NCI-H2107 treated with DMSO at 0.1 percent for 48 hours (cell line): ENCODE measurements at regions not wholly inside any gene's neighbourhood (a gene's known extent, or its start where the extent isn't known, plus 50 kb on each side); places are given as distances from the start of the nearest gene placed in this dataset.
"Not testable (repeated sequence)": the region's sequence is repeated elsewhere in the genome, so short reads cannot be mapped to it uniquely, and the experiment has no call there.

ENCODE experiments used
- DNase-seq: peaks from one replicate; lab custom pipeline; 2025; ENCODE audit not compliant: unreplicated experiment; lab: John Stamatoyannopoulos, UW

- DNase-seq, result not testable (repeated sequence)
Measured at GRCh38 chr7:156321430-156321829, 319.1 kb upstream of the RNF32 start.

- no peak for DNase-seq
Measured at GRCh38 chr7:156318926-156319325, 321.6 kb upstream of the RNF32 start.

- DNase-seq, result no peak
Measured at GRCh38 chr7:156318426-156318825, 322.1 kb upstream of the RNF32 start.

- DNase-seq, result no peak
Measured at GRCh38 chr7:156309016-156309620, 331.5 kb upstream of the RNF32 start.

GRCh38 chr7:156307193-156307592 lies 333.4 kb upstream of the RNF32 start:
- DNase-seq, result no peak

GRCh38 chr7:156305351-156305750 lies 335.2 kb upstream of the RNF32 start:
- no peak for DNase-seq

- DNase-seq, result no peak
Measured at GRCh38 chr7:156282816-156283215, 357.8 kb upstream of the RNF32 start.

- DNase-seq, result no peak
Measured at GRCh38 chr7:156279635-156280034, 360.9 kb upstream of the RNF32 start.

- DNase-seq, result no peak
Measured at GRCh38 chr7:156275292-156275691, 365.3 kb upstream of the RNF32 start.

GRCh38 chr7:156274557-156274956 lies 366.0 kb upstream of the RNF32 start:
- DNase-seq, result no peak

- DNase-seq, result no peak
Measured at GRCh38 chr7:156261581-156261980, 379.0 kb upstream of the RNF32 start.

GRCh38 chr7:156257904-156258303 lies 382.7 kb upstream of the RNF32 start:
- no peak for DNase-seq

- no peak for DNase-seq
Measured at GRCh38 chr7:156255635-156256034, 384.9 kb upstream of the RNF32 start.

GRCh38 chr7:156251861-156252260 lies 388.7 kb upstream of the RNF32 start:
- no peak for DNase-seq

GRCh38 chr7:156240532-156240931 lies 400.0 kb upstream of the RNF32 start:
- DNase-seq, result no peak

GRCh38 chr7:156238366-156239133 lies 402.0 kb upstream of the RNF32 start:
- no peak for DNase-seq

GRCh38 chr7:156237614-156238013 lies 403.0 kb upstream of the RNF32 start:
- no peak for DNase-seq

- DNase-seq, result no peak
Measured at GRCh38 chr7:156236936-156237599, 403.5 kb upstream of the RNF32 start.

GRCh38 chr7:156236181-156236889 lies 404.2 kb upstream of the RNF32 start:
- DNase-seq, result no peak

- DNase-seq, result no peak
Measured at GRCh38 chr7:156234666-156235494, 405.7 kb upstream of the RNF32 start.

- no peak for DNase-seq
Measured at GRCh38 chr7:156234192-156234591, 406.4 kb upstream of the RNF32 start.
